Smooth muscle cell (in vitro differentiated cells): ENCODE measurements at regions not wholly inside any gene's neighbourhood (a gene's known extent, or its start where the extent isn't known, plus 50 kb on each side); places are given as distances from the start of the nearest gene placed in this dataset.

Experiments
- DNase-seq: peaks from one replicate; lab custom pipeline; 2025; ENCODE audit not compliant: unreplicated experiment; lab: John Stamatoyannopoulos, UW
- H2AFZ ChIP-seq: fragments of 200-600 bp; sonication (generic); 2 replicates; pipeline ENCODE4 v1.6.0; 2016; ENCODE audit warnings: antibody characterized with exemption, low read depth, mild to moderate bottlenecking
- H3F3A ChIP-seq: fragments of 200-600 bp; sonication (generic); 2 replicates; pipeline ENCODE4 v1.6.0; 2017; ENCODE audit warnings: antibody characterized with exemption, low read depth
- H3K27ac ChIP-seq: fragments of 200-600 bp; sonication (generic); 2 replicates; pipeline ENCODE4 v1.5.1; 2016; ENCODE audit warnings: low read depth, mild to moderate bottlenecking
- H3K27me3 ChIP-seq: fragments of 200-600 bp; sonication (generic); 2 replicates; pipeline ENCODE4 v1.6.1; 2016; ENCODE audit warnings: low read depth, mild to moderate bottlenecking
- H3K36me3 ChIP-seq: fragments of 200-600 bp; sonication (generic); 2 replicates; pipeline ENCODE4 v1.5.1; 2016; ENCODE audit warnings: low read depth
- H3K4me1 ChIP-seq: fragments of 200-600 bp; sonication (generic); 2 replicates; pipeline ENCODE4 v1.5.1; 2016; ENCODE audit warnings: low read depth
- H3K4me2 ChIP-seq: fragments of 200-600 bp; sonication (generic); 2 replicates; pipeline ENCODE4 v1.6.0; 2016; ENCODE audit warnings: mild to moderate bottlenecking
- H3K4me3 ChIP-seq: fragments of 200-600 bp; sonication (generic); 2 replicates; pipeline ENCODE4 v1.5.1; 2016; ENCODE audit warnings: mild to moderate bottlenecking
- H3K79me2 ChIP-seq: fragments of 200-600 bp; sonication (generic); 2 replicates; pipeline ENCODE4 v1.6.0; 2016; ENCODE audit warnings: low read depth, mild to moderate bottlenecking
- H3K9ac ChIP-seq: fragments of 200-600 bp; sonication (generic); 2 replicates; pipeline ENCODE4 v1.6.0; 2016; ENCODE audit warnings: low read depth
- H3K9me3 ChIP-seq: fragments of 200-600 bp; sonication (generic); replicated peaks from 2 replicates; pipeline ENCODE4 v1.5.1; 2016; ENCODE audit warnings: low read depth
- H4K20me1 ChIP-seq: fragments of 200-600 bp; sonication (generic); 2 replicates; pipeline ENCODE4 v1.6.0; 2016; ENCODE audit warnings: low read depth
- WGBS: methylation state at CpG from one replicate; pipeline ENCODE4 v1.1.7; 2016; ENCODE audit warnings: low lambda C conversion rate; 5-methylcytosine and 5-hydroxymethylcytosine counted together
- TF ChIP-seq, protein P1 (sequence below): fragments of 200-600 bp; sonication (generic); IDR thresholded peaks from 2 replicates; pipeline ENCODE4 v1.5.1; 2017; ENCODE audit warnings: borderline replicate concordance, mild to moderate bottlenecking, antibody characterized with exemption; ENCODE audit not compliant: insufficient read depth, poor library complexity, severe bottlenecking

- peaks cover 6% of the 10 kb centered on the region for H3K9me3 ChIP-seq
- no peaks in the 10 kb centered on the region for H3K79me2 ChIP-seq
- no peak overlapping the region for H2AFZ ChIP-seq
- TF ChIP-seq, protein P1, sequence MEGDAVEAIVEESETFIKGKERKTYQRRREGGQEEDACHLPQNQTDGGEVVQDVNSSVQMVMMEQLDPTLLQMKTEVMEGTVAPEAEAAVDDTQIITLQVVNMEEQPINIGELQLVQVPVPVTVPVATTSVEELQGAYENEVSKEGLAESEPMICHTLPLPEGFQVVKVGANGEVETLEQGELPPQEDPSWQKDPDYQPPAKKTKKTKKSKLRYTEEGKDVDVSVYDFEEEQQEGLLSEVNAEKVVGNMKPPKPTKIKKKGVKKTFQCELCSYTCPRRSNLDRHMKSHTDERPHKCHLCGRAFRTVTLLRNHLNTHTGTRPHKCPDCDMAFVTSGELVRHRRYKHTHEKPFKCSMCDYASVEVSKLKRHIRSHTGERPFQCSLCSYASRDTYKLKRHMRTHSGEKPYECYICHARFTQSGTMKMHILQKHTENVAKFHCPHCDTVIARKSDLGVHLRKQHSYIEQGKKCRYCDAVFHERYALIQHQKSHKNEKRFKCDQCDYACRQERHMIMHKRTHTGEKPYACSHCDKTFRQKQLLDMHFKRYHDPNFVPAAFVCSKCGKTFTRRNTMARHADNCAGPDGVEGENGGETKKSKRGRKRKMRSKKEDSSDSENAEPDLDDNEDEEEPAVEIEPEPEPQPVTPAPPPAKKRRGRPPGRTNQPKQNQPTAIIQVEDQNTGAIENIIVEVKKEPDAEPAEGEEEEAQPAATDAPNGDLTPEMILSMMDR, result no peak
- H3K4me3 ChIP-seq, result no peak overlapping the region
- H3K27me3 ChIP-seq, result no peaks in the 10 kb centered on the region
- no peaks in the 10 kb centered on the region for H3K4me1 ChIP-seq
- H3K9ac ChIP-seq, result no peak overlapping the region
- no peak overlapping the region for H3K4me2 ChIP-seq
- no peaks in the 10 kb centered on the region for H3K36me3 ChIP-seq
- no peak overlapping the region for H3K27ac ChIP-seq
- no peak for DNase-seq
- no peaks in the 10 kb centered on the region for H4K20me1 ChIP-seq
- no peaks in the 10 kb centered on the region for H3F3A ChIP-seq
- 94% methylated on average over 1 of the region's 1 CpG for WGBS
Measured at GRCh38 chr1:219058891-219059820, 114.5 kb upstream of the LYPLAL1 start.

DNA sequence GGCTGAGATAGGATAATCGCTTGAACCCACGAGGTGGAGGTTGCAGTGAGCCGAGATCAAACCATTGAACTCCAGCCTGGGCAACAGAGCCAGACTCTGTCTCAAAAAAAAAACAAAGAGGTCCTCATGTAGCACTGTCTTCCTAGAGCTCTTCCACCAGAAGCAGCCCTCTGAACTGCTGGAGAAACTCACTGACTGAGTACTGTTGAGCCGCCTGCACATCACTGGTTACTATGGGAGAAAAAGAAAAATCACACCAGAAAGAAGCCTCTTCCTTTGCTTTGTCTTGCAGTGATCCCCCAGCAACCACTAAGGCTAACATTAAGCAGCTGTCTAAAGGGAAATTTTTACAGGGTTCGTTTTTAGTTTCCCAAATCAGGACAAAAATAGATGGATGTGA, 112.9 kb upstream of the LYPLAL1 start:
- H3K27ac ChIP-seq, result no peak overlapping the region
- no peak overlapping the region for H2AFZ ChIP-seq
- no peaks in the 10 kb centered on the region for H4K20me1 ChIP-seq
- no peaks in the 10 kb centered on the region for H3K79me2 ChIP-seq
- H3K4me2 ChIP-seq, result no peak overlapping the region
- no peak for DNase-seq
- no peaks in the 10 kb centered on the region for H3K36me3 ChIP-seq
- no peaks in the 10 kb centered on the region for H3K4me1 ChIP-seq
- H3F3A ChIP-seq, result no peaks in the 10 kb centered on the region
- TF ChIP-seq, protein P1, result no peak
- H3K27me3 ChIP-seq, result no peaks in the 10 kb centered on the region
- no peak overlapping the region for H3K4me3 ChIP-seq
- WGBS, result 93% methylated on average over 5 of the region's 5 CpGs
- peaks cover 6% of the 10 kb centered on the region for H3K9me3 ChIP-seq
- no peak overlapping the region for H3K9ac ChIP-seq

DNA sequence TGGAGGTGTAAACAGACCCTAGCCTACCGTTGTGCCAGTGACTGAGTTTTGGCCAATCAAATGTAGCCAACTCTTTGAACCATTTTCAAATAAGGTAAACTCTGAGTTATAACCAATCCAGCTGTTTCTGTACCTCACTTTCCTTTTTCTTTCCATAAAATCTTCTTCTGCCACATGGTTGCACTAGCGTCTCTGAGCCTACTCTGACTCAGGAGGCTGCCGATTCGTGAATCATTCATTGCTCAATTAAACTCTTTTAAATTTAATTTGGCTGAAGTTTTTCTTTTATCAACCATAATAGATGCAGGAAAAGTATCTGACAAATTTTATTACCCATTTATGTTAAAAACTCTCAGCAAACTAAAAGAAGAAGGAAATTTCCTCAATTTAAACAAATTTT, 111.5 kb upstream of the LYPLAL1 start:
- H3K4me3 ChIP-seq, result no peak overlapping the region
- H3K36me3 ChIP-seq, result no peaks in the 10 kb centered on the region
- DNase-seq, result no peak
- H2AFZ ChIP-seq, result no peak overlapping the region
- peaks cover under 1% of the 10 kb centered on the region for H3F3A ChIP-seq
- TF ChIP-seq, protein P1, result no peak
- H3K4me1 ChIP-seq, result no peaks in the 10 kb centered on the region
- WGBS, result 95% methylated on average over 4 of the region's 4 CpGs
- no peaks in the 10 kb centered on the region for H3K27me3 ChIP-seq
- H3K9ac ChIP-seq, result no peak overlapping the region
- no peak overlapping the region for H3K4me2 ChIP-seq
- H3K27ac ChIP-seq, result no peak overlapping the region
- no peaks in the 10 kb centered on the region for H4K20me1 ChIP-seq
- peaks cover 1% of the 10 kb centered on the region for H3K9me3 ChIP-seq
- H3K79me2 ChIP-seq, result no peaks in the 10 kb centered on the region
